ENCODE measurements at regions not wholly inside any gene's neighbourhood (a gene's known extent, or its start where the extent isn't known, plus 50 kb on each side); places are given as distances from the start of the nearest gene placed in this dataset.

GRCh38 chr4:41806807-41807206 lies 58.3 kb upstream of the PHOX2B start:
- DNase-seq (ENCODE audit: extremely low spot score): no peak
- TF ChIP-seq TARDBP (IDR thresholded peaks at IDR 0.05) (no peak), ARNT (IDR thresholded peaks at IDR 0.05) (no peak), FOXM1 (IDR thresholded peaks at IDR 0.05; ENCODE audit: borderline replicate concordance) (no peak), SUZ12 (IDR thresholded peaks at IDR 0.05) (no peak), NFRKB (IDR thresholded peaks at IDR 0.05) (no peak), HDGF (IDR thresholded peaks at IDR 0.05; ENCODE audit: borderline replicate concordance) (no peak), FOXA1 (IDR thresholded peaks at IDR 0.05) (no peak), BHLHE40 (IDR thresholded peaks at IDR 0.05; ENCODE audit: borderline replicate concordance) (no peak), SP1 (IDR thresholded peaks at IDR 0.05) (no peak), LEF1 (IDR thresholded peaks at IDR 0.05; ENCODE audit: borderline replicate concordance) (no peak), PKNOX1 (IDR thresholded peaks at IDR 0.05) (no peak), ELF4 (IDR thresholded peaks at IDR 0.05) (no peak), FOXK2 (IDR thresholded peaks at IDR 0.05) (no peak), ZNF384 (IDR thresholded peaks at IDR 0.05) (no peak), L3MBTL2 (conservative IDR thresholded peaks at IDR 0.05) (no peak), CTBP1 (IDR thresholded peaks at IDR 0.05; ENCODE audit: borderline replicate concordance) (no peak)
- POLR2A ChIA-PET: no interaction called here
- CTCF ChIA-PET: no interaction called here

- TF ChIP-seq NFRKB (IDR thresholded peaks at IDR 0.05) (no peak), CTBP1 (IDR thresholded peaks at IDR 0.05; ENCODE audit: borderline replicate concordance) (no peak), FOXA1 (IDR thresholded peaks at IDR 0.05) (no peak), PKNOX1 (IDR thresholded peaks at IDR 0.05) (no peak), SUZ12 (IDR thresholded peaks at IDR 0.05) (no peak), L3MBTL2 (conservative IDR thresholded peaks at IDR 0.05) (no peak), ARNT (IDR thresholded peaks at IDR 0.05) (no peak), HDGF (IDR thresholded peaks at IDR 0.05; ENCODE audit: borderline replicate concordance) (no peak), LEF1 (IDR thresholded peaks at IDR 0.05; ENCODE audit: borderline replicate concordance) (no peak), FOXK2 (IDR thresholded peaks at IDR 0.05) (no peak), ZNF384 (IDR thresholded peaks at IDR 0.05) (no peak), BHLHE40 (IDR thresholded peaks at IDR 0.05; ENCODE audit: borderline replicate concordance) (no peak), ELF4 (IDR thresholded peaks at IDR 0.05) (no peak), FOXM1 (IDR thresholded peaks at IDR 0.05; ENCODE audit: borderline replicate concordance) (no peak), TARDBP (IDR thresholded peaks at IDR 0.05) (no peak), SP1 (IDR thresholded peaks at IDR 0.05) (no peak)
- DNase-seq (ENCODE audit: extremely low spot score): no peak
- CTCF ChIA-PET: no interaction called here
- POLR2A ChIA-PET: no interaction called here
These were observed 54.1 kb upstream of the PHOX2B start for GRCh38 chr4:41802590-41802989.

- ChIA-PET CTCF (no interaction called here), POLR2A (no interaction called here)
- TF ChIP-seq FOXK2 (IDR thresholded peaks at IDR 0.05) (no peak), TARDBP (IDR thresholded peaks at IDR 0.05) (no peak), SP1 (IDR thresholded peaks at IDR 0.05) (no peak), FOXA1 (IDR thresholded peaks at IDR 0.05) (no peak), BHLHE40 (IDR thresholded peaks at IDR 0.05; ENCODE audit: borderline replicate concordance) (no peak), LEF1 (IDR thresholded peaks at IDR 0.05; ENCODE audit: borderline replicate concordance) (no peak), PKNOX1 (IDR thresholded peaks at IDR 0.05) (no peak), ARNT (IDR thresholded peaks at IDR 0.05) (no peak), L3MBTL2 (conservative IDR thresholded peaks at IDR 0.05) (no peak), CTBP1 (IDR thresholded peaks at IDR 0.05; ENCODE audit: borderline replicate concordance) (no peak), ELF4 (IDR thresholded peaks at IDR 0.05) (no peak)
- no peak for DNase-seq (ENCODE audit: extremely low spot score)
These were observed 50.6 kb upstream of the PHOX2B start for GRCh38 chr4:41799126-41799525.
